HAP-1 (cell line): ENCODE measurements at regions not wholly inside any gene's neighbourhood (a gene's known extent, or its start where the extent isn't known, plus 50 kb on each side); places are given as distances from the start of the nearest gene placed in this dataset.
"Not testable (repeated sequence)": the region's sequence is repeated elsewhere in the genome, so short reads cannot be mapped to it uniquely, and the experiment has no call there.

Source experiments
- DNase-seq, 2 experiments: peaks; one replicate each; pipeline ENCODE4 v3.0.0-alpha.2; 2016 to 2020; ENCODE audit warnings: low spot score in 2 of 2
- H3K27me3 ChIP-seq: fragments of 250-450 bp; sonication (Bioruptor Pico); 2 replicates; pipeline ENCODE4 v1.5.1; 2020; ENCODE audit warnings: low read depth, mild to moderate bottlenecking, moderate library complexity
- H3K36me3 ChIP-seq: fragments of 250-450 bp; sonication (Bioruptor Pico); replicated peaks from 2 replicates; pipeline ENCODE4 v1.5.1; 2020; ENCODE audit warnings: mild to moderate bottlenecking
- H3K4me1 ChIP-seq: fragments of 250-450 bp; sonication (Bioruptor Pico); 2 replicates; pipeline ENCODE4 v1.5.1; 2020; ENCODE audit warnings: mild to moderate bottlenecking
- H3K4me3 ChIP-seq: fragments of 250-450 bp; sonication (Bioruptor Pico); 2 replicates; pipeline ENCODE4 v1.5.1; 2020; ENCODE audit warnings: mild to moderate bottlenecking, moderate library complexity
- H3K9me3 ChIP-seq: fragments of 250-450 bp; sonication (Bioruptor Pico); 2 replicates; pipeline ENCODE4 v1.5.1; 2020; ENCODE audit warnings: mild to moderate bottlenecking, moderate library complexity
- in situ Hi-C: fragments of 300-500 bp; cut with MboI; formaldehyde crosslinking; loops from 3 replicates; pipeline ENCODE4 v1.14.3; 2020; ENCODE audit warnings: low sequenced_read_pairs, inconsistent platforms, mixed read lengths

DNA sequence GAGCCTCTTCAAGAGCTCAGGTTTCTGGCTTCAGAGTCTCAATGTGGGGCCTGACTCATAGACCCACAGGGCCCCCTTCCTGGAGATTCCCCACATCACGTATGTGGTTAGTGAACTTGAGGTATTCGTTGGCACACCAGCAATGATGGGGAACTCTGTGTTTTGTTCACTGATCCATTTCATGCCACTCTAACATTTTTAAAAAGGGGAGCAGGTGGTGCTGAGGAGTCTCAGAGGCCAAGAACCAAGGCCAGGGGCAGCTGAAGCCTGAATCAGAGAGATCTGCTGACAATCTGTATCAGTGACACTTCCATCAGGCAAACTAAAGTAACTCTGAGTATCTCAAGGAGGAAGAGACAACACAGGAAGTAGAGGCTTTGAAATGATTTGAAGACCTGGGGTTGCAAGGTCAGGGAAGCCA lies 323.4 kb downstream of the VRK1 start:
- no peaks in the 10 kb centered on the region for H3K9me3 ChIP-seq
- no peaks in the 10 kb centered on the region for H3K36me3 ChIP-seq
- no peaks in the 10 kb centered on the region for H3K4me1 ChIP-seq
- H3K4me3 ChIP-seq: no peak overlapping the region
- in situ Hi-C loops: no loop called here
- DNase-seq: no peak
- no peaks in the 10 kb centered on the region for H3K27me3 ChIP-seq

DNA sequence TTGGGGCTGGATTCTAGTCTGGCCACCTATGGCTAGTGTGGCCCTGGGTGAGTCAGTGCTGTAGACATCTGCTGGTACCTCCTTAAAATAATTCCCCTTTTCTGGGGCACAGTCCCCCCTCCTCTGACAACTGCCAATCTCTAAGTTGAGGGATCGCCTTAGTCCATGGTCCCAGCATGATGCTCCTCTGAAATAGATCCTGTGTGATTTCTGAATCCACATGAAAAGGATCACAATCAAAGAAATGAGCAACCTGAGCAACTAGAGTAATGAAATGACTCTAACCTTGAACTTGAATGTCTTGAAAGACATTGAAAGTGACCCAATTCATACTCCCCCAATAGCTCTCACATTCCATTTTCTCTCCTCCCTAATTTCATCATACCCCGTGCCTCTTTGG lies 332.5 kb downstream of the VRK1 start:
- Histone ChIP-seq H3K9me3 (no peaks in the 10 kb centered on the region), H3K36me3 (no peaks in the 10 kb centered on the region), H3K4me3 (no peak overlapping the region), H3K27me3 (no peaks in the 10 kb centered on the region), H3K4me1 (no peaks in the 10 kb centered on the region)
- no peak for DNase-seq
- in situ Hi-C loops: no loop called here

DNA sequence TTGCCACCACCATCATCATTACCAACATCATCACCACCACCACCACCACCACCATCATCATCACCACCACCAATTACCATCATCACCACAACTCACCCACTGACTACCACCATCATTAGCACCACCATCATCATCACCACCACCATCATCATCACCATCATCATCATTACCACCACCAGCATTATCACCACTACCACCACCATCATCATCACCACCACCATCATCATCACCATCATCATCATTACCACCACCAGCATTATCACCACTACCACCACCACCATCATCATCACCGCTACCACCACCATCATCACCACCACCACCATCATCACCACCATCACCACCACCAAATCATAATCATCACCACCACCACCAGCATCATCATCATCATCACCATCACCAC lies 338.7 kb downstream of the VRK1 start:
- DNase-seq, H3K36me3 ChIP-seq, in situ Hi-C loops, H3K4me3 ChIP-seq, H3K4me1 ChIP-seq, H3K27me3 ChIP-seq, H3K9me3 ChIP-seq: not testable (repeated sequence)

DNA sequence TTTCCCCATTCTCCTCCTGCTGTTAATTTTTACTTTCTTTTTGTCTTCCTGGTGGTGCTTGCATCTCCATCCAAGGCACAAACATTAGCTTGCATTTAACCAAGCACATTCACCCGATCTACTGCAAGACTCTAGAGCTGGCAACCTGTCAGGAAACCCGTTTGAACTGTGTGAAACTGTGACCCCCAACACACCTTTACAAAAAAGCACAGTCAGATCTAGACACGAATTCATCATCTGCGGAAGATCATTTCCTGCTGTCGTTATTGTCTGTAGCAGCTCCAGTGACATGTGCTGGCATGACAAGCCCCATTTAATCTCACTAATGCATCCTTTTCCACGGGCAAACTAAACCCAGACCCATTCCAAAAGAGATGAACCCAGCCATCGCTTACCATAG lies 340.5 kb downstream of the VRK1 start:
- H3K4me3 ChIP-seq: no peak overlapping the region
- no peaks in the 10 kb centered on the region for H3K9me3 ChIP-seq
- no peaks in the 10 kb centered on the region for H3K4me1 ChIP-seq
- DNase-seq: no peak
- in situ Hi-C loops: no loop called here
- no peaks in the 10 kb centered on the region for H3K27me3 ChIP-seq
- no peaks in the 10 kb centered on the region for H3K36me3 ChIP-seq

DNA sequence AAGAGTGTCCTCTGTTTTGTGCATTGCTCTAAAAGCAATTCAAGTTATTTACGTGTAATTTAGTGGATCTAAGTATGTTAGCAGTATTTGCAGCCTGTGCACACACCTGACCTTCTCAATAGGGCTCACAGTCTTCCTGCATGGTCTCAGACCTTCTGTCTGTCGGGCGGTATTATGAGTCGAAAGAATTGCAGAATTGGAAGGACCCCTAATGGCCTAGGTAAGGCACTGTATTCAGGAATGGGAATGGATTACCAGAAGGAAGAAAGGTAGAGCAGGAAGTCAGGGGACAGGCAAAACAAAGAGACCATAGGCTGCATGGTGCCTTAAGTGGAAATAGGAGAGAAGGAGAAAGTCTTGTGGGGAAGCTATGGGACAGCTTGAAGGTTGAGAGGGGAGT lies 341.6 kb downstream of the VRK1 start:
- H3K4me3 ChIP-seq: no peak overlapping the region
- H3K36me3 ChIP-seq: no peaks in the 10 kb centered on the region
- no peak for DNase-seq
- H3K9me3 ChIP-seq: no peaks in the 10 kb centered on the region
- no peaks in the 10 kb centered on the region for H3K4me1 ChIP-seq
- in situ Hi-C loops: no loop called here
- H3K27me3 ChIP-seq: no peaks in the 10 kb centered on the region

DNA sequence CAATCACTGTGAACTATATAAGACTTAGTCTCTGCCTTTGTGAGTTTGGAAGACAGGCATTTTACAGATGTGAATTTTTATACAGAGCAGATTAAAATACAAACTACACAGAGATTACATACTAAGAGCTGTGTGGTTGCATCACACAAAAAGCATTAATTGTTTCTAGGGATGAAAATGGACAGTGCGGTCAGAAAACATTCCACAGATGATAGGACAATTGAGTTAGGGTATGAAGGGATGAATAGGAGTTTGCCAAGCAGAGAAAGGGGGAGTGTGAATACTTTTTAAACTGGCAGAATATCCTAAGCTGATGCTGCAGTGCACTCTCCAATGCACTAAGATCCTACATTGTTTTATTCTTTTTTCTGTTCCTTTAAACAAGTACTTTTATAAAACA lies 345.8 kb downstream of the VRK1 start:
- Histone ChIP-seq H3K4me1 (no peaks in the 10 kb centered on the region), H3K27me3 (no peaks in the 10 kb centered on the region), H3K4me3 (no peak overlapping the region), H3K36me3 (no peaks in the 10 kb centered on the region), H3K9me3 (no peaks in the 10 kb centered on the region)
- no peak for DNase-seq
- in situ Hi-C loops: no loop called here

DNA sequence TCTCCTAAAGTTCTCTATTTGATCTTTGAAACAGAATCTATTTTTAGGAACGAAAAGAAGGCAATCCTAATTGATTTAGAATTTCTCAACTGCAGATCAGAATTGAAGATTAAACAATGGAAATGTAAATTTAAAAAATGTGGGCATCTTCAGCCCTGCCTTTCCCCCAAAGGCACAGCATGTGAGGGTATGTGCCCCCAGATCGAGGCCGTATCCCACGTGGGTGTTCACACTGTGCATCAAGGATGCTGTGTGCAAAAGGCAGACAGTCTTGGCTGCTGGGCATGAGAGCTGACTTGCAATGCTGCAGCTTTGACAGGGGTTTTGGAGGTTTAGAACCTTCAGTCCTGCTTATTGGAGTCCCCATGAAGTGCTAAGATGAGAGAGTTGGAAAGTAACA lies 346.3 kb downstream of the VRK1 start:
- no peaks in the 10 kb centered on the region for H3K4me1 ChIP-seq
- H3K9me3 ChIP-seq: no peaks in the 10 kb centered on the region
- H3K36me3 ChIP-seq: no peaks in the 10 kb centered on the region
- DNase-seq: no peak
- in situ Hi-C loops: no loop called here
- no peaks in the 10 kb centered on the region for H3K27me3 ChIP-seq
- H3K4me3 ChIP-seq: no peak overlapping the region

GRCh38 chr14:97148021-97148420 lies 350.8 kb downstream of the VRK1 start:
- H3K9me3 ChIP-seq, DNase-seq, H3K27me3 ChIP-seq, H3K36me3 ChIP-seq, in situ Hi-C loops, H3K4me1 ChIP-seq, H3K4me3 ChIP-seq: not testable (repeated sequence)

DNA sequence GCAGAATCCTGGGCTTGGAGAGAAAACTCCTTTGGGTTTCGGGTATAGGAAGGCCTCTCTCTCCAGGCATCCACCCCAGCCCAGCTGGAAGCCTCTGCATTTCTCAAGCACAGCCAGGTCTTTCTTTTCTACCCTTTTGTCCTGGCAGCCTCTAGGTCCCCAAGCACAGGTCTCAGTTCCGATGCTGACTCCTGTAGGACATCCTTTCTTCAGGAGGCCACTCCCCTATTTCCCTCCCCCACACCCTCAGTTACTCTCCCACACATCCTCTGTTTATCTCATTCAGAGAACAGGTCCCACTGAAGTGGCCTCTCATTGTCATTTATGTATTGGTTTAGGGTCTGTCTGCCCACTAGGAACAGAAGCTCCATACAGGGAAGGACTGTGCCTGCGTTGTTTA lies 352.6 kb downstream of the VRK1 start:
- no peaks in the 10 kb centered on the region for H3K36me3 ChIP-seq
- no peak for DNase-seq
- no peak overlapping the region for H3K4me3 ChIP-seq
- in situ Hi-C loops: no loop called here
- no peaks in the 10 kb centered on the region for H3K27me3 ChIP-seq
- no peaks in the 10 kb centered on the region for H3K9me3 ChIP-seq
- H3K4me1 ChIP-seq: no peaks in the 10 kb centered on the region

DNA sequence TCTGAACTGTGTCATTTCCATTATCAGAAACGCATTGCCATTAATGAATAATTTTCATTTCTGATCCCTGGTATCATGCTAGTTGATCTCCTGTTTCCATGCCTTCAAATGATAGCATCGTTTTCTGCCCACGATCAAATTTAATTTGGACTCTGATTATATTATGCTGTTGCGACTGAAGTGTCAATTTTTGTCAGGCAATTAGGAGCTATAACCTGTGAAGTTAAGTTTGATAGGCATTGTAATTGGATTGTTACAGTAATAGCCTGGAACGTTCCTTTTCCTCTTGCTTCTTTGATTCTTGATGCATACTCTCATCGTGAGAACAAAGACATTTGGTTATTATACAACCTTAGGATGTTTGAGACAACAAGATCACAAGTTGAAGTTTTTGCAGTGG lies 356.3 kb downstream of the VRK1 start:
- DNase-seq: no peak

GRCh38 chr14:97155320-97155719 lies 358.1 kb downstream of the VRK1 start:
- DNase-seq: no peak
- Histone ChIP-seq H3K36me3 (no peaks in the 10 kb centered on the region), H3K27me3 (no peaks in the 10 kb centered on the region), H3K9me3 (no peaks in the 10 kb centered on the region), H3K4me1 (no peaks in the 10 kb centered on the region), H3K4me3 (no peak overlapping the region)
- in situ Hi-C loops: no loop called here

More for the DNA sequence above, 356.3 kb downstream of the VRK1 start:
- Histone ChIP-seq H3K36me3 (no peaks in the 10 kb centered on the region), H3K9me3 (no peaks in the 10 kb centered on the region), H3K4me3 (no peak overlapping the region), H3K4me1 (no peaks in the 10 kb centered on the region), H3K27me3 (no peaks in the 10 kb centered on the region)
- in situ Hi-C loops: no loop called here

- Histone ChIP-seq H3K4me3 (no peak overlapping the region), H3K36me3 (no peaks in the 10 kb centered on the region), H3K9me3 (no peaks in the 10 kb centered on the region), H3K27me3 (no peaks in the 10 kb centered on the region), H3K4me1 (no peaks in the 10 kb centered on the region)
- in situ Hi-C loops: no loop called here
- DNase-seq: no peak
Observed at GRCh38 chr14:97155814-97156213, 358.6 kb downstream of the VRK1 start.

DNA sequence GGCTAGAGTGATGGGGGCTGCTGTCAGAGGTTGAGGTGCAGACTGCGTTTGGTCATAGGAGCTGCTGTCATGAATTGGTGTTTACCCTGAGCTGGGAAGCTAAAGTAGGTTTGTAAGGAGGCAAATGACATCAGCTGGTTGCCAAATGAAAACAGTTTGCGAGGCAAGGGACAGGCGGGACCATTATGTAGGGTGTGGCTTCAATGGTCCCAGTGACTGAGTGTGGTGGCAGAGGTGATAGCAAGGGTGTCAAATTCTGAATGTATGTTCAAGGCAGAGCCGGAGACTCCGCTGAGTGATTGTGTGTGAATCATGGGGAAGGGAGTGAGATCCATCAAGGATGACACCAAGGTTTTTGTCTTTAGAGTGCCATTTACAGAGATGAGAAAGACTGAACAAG lies 359.5 kb downstream of the VRK1 start:
- Histone ChIP-seq H3K4me3 (no peak overlapping the region), H3K9me3 (no peaks in the 10 kb centered on the region)
- in situ Hi-C loops: no loop called here

DNA sequence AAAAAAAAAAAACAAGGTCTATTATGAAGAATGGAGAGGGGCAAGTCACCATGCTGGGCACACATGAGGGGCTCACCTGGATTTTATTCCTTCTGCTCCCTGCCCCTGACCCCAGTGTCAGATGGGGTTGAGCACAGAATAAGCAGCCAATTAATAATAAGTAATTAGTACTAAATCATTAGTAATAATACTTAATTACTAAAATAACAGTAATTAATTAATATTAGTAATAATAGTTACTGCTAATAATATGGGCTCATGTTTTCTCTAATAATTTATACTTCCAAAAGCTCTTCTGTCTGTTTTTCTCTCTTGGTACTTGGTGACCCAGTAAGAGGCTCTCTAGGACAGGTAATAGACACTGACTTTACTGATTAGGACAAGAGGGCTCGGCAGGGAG lies 360.9 kb downstream of the VRK1 start:
- Histone ChIP-seq H3K36me3 (no peaks in the 10 kb centered on the region), H3K27me3 (no peaks in the 10 kb centered on the region), H3K9me3 (no peaks in the 10 kb centered on the region), H3K4me3 (no peak overlapping the region), H3K4me1 (no peaks in the 10 kb centered on the region)
- no peak for DNase-seq
- in situ Hi-C loops: no loop called here

More for the DNA sequence above, 359.5 kb downstream of the VRK1 start:
- no peaks in the 10 kb centered on the region for H3K36me3 ChIP-seq
- no peaks in the 10 kb centered on the region for H3K27me3 ChIP-seq
- no peaks in the 10 kb centered on the region for H3K4me1 ChIP-seq
- no peak for DNase-seq

DNA sequence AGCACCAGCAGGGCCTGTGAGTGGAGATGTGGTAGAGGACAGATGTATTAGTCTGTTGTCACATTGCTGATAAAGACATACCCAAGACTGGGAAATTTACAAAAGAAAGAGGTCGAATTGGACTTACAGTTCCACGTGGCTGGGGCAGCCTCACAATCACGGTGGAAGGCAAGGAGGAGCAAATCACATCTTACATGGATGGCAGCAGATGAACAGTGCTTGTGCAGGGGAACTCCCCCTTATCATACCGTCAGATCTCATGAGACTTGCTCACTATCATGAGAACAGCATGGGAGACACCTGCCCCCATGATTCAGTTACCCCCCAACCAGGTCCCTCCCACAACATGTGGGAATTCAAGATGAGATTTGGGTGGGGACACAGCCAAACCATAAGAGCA lies 361.9 kb downstream of the VRK1 start:
- H3K36me3 ChIP-seq: no peaks in the 10 kb centered on the region
- no peak overlapping the region for H3K4me3 ChIP-seq
- no peaks in the 10 kb centered on the region for H3K27me3 ChIP-seq
- no peak for DNase-seq
- no peaks in the 10 kb centered on the region for H3K4me1 ChIP-seq
- in situ Hi-C loops: no loop called here
- no peaks in the 10 kb centered on the region for H3K9me3 ChIP-seq
